ENCODE measurements at regions not wholly inside any gene's neighbourhood (a gene's known extent, or its start where the extent isn't known, plus 50 kb on each side); places are given as distances from the start of the nearest gene placed in this dataset.

DNA sequence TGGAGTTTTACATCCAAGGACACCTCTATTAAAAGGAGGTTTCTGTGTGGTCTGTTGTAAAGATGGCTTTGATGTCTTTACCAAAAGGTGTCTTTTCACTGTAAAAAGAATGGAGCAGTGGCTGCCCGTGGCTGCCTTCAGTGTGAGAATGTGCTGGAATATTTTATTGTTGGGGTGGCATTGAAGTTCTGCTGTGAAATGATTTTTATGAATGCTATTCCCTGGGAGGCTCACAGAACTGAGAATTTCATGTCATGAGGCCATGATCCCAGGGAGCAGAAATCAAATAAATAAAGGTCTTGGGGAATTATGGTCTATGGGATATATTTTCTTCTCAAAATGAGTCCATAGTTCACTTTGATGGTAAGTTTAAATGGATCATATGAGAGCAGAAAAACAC lies 425.2 kb upstream of the ZNF608 start:
- no peak for DNase-seq (ENCODE audit: low read depth in 3 of 3)

DNA sequence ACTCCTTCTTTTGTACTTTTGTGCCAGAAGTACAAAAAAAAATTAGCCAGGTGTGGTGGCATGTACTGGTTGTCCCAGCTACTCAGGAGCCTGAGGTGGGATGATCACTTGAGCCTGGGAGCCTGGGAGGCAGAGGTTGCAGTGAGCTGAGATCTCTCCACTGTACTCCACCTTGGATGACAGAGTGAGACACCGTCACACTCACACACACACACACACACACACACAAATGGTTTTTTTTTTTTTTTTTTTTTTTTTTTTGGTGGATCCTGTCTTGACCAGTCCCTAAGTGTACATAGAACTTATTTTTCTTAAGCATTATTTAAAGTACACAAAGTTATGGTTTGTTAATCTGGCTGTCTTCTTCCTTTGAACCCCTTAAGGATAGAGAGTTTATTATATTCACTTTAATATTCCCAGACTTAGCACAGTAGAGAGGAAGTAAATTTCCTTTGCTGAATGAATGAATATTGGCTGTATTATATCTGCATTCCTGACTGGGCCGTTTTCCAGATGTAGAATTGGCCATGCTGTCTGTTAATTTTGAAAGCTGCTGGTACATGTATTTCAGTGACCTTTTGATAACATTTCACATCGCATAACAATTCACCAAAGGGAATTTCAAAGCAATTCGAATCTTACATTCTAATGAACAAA lies 429.0 kb upstream of the ZNF608 start:
- DNase-seq (ENCODE audit: low read depth in 3 of 3): no peak

DNA sequence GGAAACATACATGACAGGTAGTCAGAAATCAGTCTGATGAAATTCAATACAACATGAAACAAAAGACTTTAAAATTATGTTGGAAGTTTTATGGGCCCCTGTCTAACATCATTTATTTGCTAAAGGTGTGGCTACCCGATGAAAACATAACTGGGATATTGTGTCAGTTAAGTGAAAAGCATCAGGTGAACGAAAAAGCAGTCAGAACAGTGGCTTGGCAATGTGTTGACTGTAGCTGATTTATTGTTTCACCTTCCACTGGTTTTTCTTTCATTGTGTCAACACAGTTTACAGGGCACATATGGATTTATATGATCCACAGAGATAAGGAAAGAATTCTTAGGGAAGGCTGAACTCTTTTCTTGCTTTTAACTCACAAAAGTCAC lies 429.6 kb upstream of the ZNF608 start:
- no peak for DNase-seq (ENCODE audit: low read depth in 3 of 3)

DNA sequence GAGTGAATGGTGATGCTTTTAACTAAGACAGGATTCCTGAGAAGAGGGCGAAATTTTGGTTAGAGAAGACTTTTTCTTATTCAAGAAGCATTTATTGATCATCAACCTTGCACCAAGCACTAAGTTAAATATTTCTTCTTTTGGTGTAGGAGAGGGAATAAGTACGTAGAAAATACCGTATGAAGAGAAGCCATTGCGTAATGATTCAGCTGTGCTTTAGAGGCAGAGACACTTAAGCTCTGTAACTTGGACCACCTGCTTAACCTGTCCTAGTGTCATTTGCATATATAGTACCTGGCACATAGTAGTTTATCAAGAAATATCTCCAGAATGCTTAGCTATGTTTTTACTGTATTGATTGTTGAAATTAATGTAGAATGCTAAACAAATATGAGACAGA lies 430.9 kb upstream of the ZNF608 start:
- no peak for DNase-seq (ENCODE audit: low read depth in 3 of 3)

DNA sequence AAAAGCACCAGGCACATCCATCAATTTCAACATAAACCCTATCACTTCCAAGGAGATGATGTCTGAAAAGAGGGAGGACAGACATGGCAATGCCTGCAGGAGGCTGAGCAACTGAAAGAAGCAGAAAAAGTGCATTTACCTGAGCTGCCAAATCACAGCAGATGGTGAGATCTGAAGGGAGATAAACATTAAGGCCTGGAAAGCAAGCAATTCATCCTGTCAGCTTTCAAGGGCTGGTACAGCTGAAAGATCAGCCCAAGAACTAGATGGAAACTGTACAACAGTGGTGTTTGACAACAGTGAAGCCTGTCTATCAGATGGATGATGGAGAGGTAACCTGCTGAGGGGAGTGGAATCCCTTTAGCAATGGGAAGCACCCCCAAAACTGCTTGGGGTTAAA lies 433.2 kb upstream of the ZNF608 start:
- DNase-seq (ENCODE audit: low read depth in 3 of 3): no peak

DNA sequence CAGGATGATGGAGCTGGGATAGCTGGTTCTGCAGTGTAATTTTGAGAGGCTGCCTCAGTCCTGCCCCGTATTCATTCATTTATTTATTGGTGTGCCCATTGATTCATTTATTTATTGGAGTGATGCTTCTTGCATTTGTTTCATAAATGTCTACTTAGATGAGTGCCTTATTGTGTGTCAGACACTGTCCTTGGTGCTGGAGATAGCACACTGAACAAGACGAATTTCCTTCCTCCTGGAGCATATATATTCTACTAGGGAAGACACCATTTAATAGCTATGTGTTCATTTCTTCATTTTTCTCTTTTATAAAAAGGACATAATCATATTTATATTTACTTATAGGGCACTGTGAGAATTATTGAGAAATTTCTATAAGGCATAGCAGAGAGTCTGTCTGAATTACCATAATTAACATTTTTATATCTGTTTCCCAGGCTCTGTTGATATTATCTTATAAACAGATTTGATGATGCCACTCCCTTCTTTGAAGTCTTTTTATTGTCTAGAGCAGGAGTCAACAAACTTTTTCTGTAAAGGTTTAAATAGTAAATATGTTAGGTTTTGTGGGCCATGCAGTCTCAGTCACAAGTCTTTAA lies 433.9 kb upstream of the ZNF608 start:
- DNase-seq (ENCODE audit: low read depth in 3 of 3): no peak

- DNase-seq (ENCODE audit: low read depth in 3 of 3): no peak
Measured at GRCh38 chr5:125181159-125181558, 434.7 kb upstream of the ZNF608 start.

- DNase-seq (ENCODE audit: low read depth in 3 of 3): no peak
Measured at GRCh38 chr5:125181955-125182354, 435.5 kb upstream of the ZNF608 start.

DNA sequence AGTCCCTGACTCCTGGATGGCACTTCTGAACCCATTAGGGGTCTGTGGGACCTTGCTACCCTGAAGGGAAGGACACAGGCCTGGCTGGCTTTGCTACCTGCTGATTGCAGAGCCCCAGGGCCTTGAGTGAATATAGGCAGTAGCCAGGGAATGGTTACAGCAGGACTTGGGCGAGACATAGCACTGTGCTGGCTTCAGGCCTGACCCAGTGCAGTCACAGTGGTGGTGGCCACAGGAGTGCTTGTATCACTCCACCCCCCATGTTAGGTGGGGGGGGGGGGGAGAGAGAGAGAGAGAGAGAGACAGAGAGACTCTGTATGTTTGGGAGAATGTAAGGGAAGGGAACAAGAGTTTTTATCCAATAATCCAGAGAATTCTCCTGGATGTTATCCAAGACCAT lies 439.3 kb upstream of the ZNF608 start:
- no peak for DNase-seq (ENCODE audit: low read depth in 3 of 3)

GRCh38 chr5:125186911-125187375 lies 440.5 kb upstream of the ZNF608 start:
- DNase-seq (ENCODE audit: low read depth in 3 of 3): no peak

- DNase-seq (ENCODE audit: low read depth in 3 of 3): no peak
Measured at GRCh38 chr5:125189531-125189941, 443.1 kb upstream of the ZNF608 start.

GRCh38 chr5:125190232-125191087 lies 444.0 kb upstream of the ZNF608 start:
- DNase-seq (ENCODE audit: low read depth in 3 of 3): no peak

GRCh38 chr5:125194883-125195282 lies 448.4 kb upstream of the ZNF608 start:
- DNase-seq (ENCODE audit: low read depth in 3 of 3): no peak

DNA sequence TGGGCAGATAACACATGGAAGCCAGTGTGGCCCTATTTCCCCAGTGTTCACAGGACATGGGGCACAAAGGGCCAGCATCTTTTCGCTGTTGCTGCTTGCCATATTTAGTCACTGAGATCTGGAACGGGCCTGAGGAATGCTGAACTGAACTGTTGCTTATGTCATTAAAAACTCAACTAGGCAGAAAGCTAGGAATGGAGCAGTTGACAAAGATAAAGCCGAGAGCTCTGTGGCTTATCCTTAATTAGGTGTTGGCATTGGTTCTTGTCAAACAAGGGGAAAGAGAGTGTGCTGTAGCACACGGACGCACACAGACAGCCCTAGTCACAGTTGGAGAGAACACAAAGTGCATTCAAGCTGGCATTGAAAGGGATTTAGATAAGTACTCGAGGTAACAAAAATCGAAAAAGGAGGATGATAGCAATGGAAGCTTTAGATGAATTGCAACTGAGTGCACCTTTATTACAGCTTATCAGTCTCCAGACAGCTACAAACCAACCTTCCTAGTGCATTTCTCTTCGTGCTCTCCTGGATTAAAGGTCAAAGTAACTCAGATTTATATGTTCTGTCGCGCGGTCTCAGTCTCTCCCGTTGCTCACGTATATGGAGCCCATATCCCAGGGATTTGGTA lies 450.2 kb upstream of the ZNF608 start:
- DNase-seq (ENCODE audit: low read depth in 3 of 3): no peak

DNA sequence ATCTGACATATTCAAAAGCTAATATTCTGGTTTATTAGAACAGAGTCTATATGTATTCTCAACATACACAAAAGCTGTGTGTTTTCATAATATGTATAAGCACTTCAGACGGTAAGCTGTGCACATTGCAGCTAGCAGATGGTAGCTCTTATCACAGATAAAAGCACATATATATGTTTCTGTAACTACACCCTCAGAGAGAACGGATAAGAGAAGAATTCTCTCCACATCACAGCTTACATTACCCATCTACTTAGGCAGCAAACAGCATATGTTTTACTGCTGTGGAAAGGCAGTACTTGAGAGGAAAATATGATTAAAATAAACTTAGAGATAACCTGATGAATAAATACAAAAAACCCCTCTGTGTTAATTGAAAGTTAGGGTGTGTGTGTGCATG lies 450.9 kb upstream of the ZNF608 start:
- DNase-seq (ENCODE audit: low read depth in 3 of 3): no peak

DNA sequence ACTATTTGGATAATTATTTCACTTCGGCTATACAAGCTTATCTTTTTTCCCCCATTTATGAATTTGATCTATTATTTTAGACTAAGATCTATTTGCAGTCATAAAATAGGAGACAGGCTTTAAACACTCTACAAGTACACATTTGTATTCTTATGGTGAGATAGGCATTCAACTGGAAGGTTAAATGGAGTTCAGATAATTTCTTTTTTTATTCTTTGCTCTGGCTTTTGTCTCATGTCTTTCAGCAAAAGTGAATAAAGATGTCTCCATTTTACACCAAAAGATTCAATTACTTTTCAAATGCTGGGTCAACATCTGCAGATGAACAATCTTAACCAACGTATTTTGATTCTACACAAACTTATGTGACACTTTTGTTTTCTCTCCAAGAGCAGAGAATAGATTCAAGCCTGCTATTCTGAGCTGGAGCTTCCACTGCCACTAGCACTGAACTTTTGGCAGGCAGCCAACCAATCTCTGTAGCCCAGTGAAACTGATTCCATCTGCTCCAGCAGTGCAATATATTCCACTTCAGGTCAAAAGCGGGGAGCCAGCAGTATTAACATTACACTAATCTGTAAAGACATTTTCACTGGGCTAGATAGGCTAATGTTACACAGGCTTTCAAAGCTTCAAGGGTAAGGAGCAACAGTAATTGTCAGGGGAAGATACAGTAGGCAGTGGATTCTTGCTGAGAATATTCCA lies 452.0 kb upstream of the ZNF608 start:
- no peak for DNase-seq (ENCODE audit: low read depth in 3 of 3)

- no peak for DNase-seq (ENCODE audit: low read depth in 3 of 3)
Measured at GRCh38 chr5:125199373-125199772, 452.9 kb upstream of the ZNF608 start.

DNA sequence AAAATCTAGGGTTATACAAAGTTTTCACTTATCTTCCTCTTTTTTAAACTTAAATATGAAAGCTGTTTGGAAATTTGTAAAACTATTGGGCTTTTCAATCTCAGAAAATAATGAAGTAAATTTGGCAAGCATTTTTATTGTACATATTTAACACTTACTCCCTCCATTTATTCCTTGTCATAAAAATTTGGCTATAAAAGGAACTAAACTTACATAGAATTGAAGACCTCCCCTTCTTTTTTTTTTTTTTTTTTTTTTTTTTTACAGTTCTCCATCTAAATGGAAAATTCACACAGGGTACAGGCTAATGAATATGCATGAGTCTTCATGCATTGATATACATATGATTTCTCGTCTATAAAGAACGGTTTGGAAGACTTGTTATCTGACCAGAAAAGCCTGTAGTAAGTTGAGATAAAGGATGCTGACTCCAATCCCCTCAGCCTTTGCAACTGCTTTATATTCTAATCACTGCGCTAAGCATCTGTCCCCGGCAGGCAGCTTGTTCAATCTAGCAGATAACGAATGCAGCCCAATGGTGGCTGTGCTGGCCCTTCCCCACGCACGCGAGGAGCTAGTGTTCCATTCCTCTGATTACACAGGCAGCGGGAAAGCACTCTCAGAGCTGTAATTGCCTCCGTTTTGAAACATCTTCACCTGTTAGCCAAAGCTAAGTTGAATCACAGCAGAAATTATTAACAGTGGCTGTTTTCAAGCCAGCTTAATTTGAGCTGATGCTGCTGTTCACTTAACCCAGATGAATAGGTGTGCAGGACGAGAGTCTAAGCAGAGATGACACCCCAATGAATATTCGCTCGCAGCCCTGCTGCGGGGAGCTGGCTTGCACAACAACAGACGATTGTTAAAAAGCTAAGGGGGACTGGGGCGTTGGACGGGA lies 453.8 kb upstream of the ZNF608 start:
- no peak for DNase-seq (ENCODE audit: low read depth in 3 of 3)

- DNase-seq (ENCODE audit: low read depth in 3 of 3): no peak
Measured at GRCh38 chr5:125200866-125201373, 454.5 kb upstream of the ZNF608 start.

DNA sequence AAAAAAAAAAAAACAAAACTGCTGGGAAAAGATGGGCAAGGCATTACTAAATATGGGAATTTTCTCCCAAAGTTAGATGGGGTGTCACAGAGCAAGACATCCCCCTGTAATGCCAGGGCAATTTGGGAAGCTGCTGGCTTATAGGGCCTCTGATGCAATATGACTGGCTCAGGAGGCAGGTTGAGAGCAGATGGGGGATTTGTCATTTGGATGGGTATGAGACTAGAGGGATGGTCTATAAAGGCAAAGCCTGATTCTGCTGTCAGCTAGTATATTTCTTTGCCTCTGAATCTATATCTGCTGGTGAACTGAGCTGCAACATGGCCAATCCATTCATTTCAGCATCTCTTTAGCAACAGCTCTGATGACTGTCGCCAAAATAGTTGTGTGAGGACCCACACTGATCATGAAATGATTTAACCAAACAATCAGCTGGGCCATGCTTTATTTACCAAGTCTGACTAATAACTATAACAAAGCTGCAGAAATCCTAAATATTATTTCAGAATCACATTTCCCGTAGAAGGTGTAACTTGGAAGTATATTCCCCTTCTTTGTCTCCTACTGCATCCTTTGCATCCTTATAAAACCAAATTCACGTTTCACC lies 455.1 kb upstream of the ZNF608 start:
- no peak for DNase-seq (ENCODE audit: low read depth in 3 of 3)

Measured in stimulated activated CD4-positive, alpha-beta T cell treated with anti-CD3 and anti-CD28 coated beads, TNF-alpha, amount 100 ng/mL, for 24 hours (primary cell).